ENCODE measurements at regions not wholly inside any gene's neighbourhood (a gene's known extent, or its start where the extent isn't known, plus 50 kb on each side); places are given as distances from the start of the nearest gene placed in this dataset.

- TF ChIP-seq CTCF (IDR thresholded peaks at IDR 0.05; ENCODE audit: insufficient read depth, low read depth, low read length), result no peak
- TF ChIP-seq EZH2 (IDR thresholded peaks at IDR 0.05; ENCODE audit: insufficient read depth, low read length), result no peak
Observed at GRCh38 chr13:50672025-50672424, 171.5 kb downstream of the DLEU7 start.

All from astrocyte (in vitro differentiated cells and primary cell).